HepG2 (cell line): ENCODE measurements at regions not wholly inside any gene's neighbourhood (a gene's known extent, or its start where the extent isn't known, plus 50 kb on each side); places are given as distances from the start of the nearest gene placed in this dataset.

Experiments
- ATAC-seq: fragments of 200-7000 bp; cut with Tn5 transposase; 3 replicates; pipeline ENCODE4 v1.9.1; 2020; ENCODE audit warnings: mild to moderate bottlenecking, moderate library complexity
- BruUV-seq: library from RNA; stranded (reverse); fragments of 400-500 nt; replicated peaks from 2 replicates; lab custom pipeline; 2021; lab: Mats Ljungman, UMichigan
- CTCF ChIA-PET: fragments of 300-600 bp; formaldehyde crosslinking; extraction: SDS; loops from one replicate; lab custom pipeline; 2021; ENCODE audit warnings: low total read pairs, inconsistent platforms, low intra/inter-chr PET ratio; lab: Yijun Ruan, JAX
- POLR2A ChIA-PET: fragments of 350-600 bp; sonication (Branson Sonifier 250); formaldehyde crosslinking; loops from one replicate; lab custom pipeline; 2020; ENCODE audit warnings: antibody characterized with exemption, inconsistent platforms; lab: Yijun Ruan, JAX
- DNase-seq: peaks from one replicate; pipeline ENCODE4 v3.0.0-alpha.2; 2015; ENCODE audit warnings: low spot score
- FAIRE-seq: peaks from 3 replicates; lab custom pipeline; 2011; peaks lifted over from hg19 to GRCh38; lab: Jason Lieb, UNC
- H2AFZ ChIP-seq: one replicate; pipeline ENCODE4 v1.6.1; 2011; ENCODE audit warnings: low read length, inconsistent platforms
- H3K27ac ChIP-seq: fragments of 300-600 bp; 3 replicates; pipeline ENCODE4 v1.8.0; 2011; ENCODE audit warnings: mixed run types, mild to moderate bottlenecking, mixed read lengths, low read length, inconsistent platforms; ENCODE audit not compliant: insufficient read depth; ENCODE audit errors: extremely low read length
- H3K27me3 ChIP-seq, 2 experiments: fragments of 200-600 bp in 1 of 2; 2 replicates in 1 of 2; 3 replicates in 1 of 2; pipeline versions ENCODE4 v1.6.0 to v1.8.0; 2011; ENCODE audit warnings: low read length in 2 of 2, mild to moderate bottlenecking in 2 of 2, moderate library complexity in 2 of 2, inconsistent platforms in 1 of 2; ENCODE audit not compliant: insufficient read depth in 2 of 2, control insufficient read depth in 1 of 2
- H3K36me3 ChIP-seq, 2 experiments: fragments of 200-600 bp in 1 of 2; replicated peaks in 1 of 2; 2 replicates in 1 of 2; 3 replicates in 1 of 2; pipeline versions ENCODE4 v1.5.1 to v1.8.0; 2011; ENCODE audit warnings: low read length in 2 of 2, inconsistent platforms in 1 of 2; ENCODE audit not compliant: insufficient read depth in 2 of 2, control insufficient read depth in 1 of 2
- H3K4me1 ChIP-seq: 2 replicates; pipeline ENCODE4 v1.5.1; 2012; ENCODE audit warnings: low read length, inconsistent platforms; ENCODE audit not compliant: insufficient read depth
- H3K4me2 ChIP-seq: 2 replicates; pipeline ENCODE4 v1.6.0; 2011; ENCODE audit warnings: low read depth, low read length, inconsistent platforms
- H3K4me3 ChIP-seq, 3 experiments: fragments of 200-600 bp in 1 of 3; sonication (generic), shearing (Covaris generic) in 1 of 3; replicated peaks in 1 of 3; 2 replicates each; pipeline ENCODE4 v1.5.1; 2011 to 2016; ENCODE audit warnings: low read length in 3 of 3, inconsistent platforms in 2 of 3, low read depth in 2 of 3, mild to moderate bottlenecking in 2 of 3, control low read depth in 1 of 3, mixed read lengths in 1 of 3; ENCODE audit not compliant: insufficient read depth in 1 of 3
- H3K79me2 ChIP-seq: one replicate; pipeline ENCODE4 v1.6.1; 2011; ENCODE audit warnings: low read length, inconsistent platforms; ENCODE audit not compliant: insufficient read depth
- H3K9ac ChIP-seq: 2 replicates; pipeline ENCODE4 v1.6.0; 2011; ENCODE audit warnings: mild to moderate bottlenecking, low read depth, low read length, inconsistent platforms; ENCODE audit not compliant: insufficient read depth
- H3K9me3 ChIP-seq: 2 replicates; pipeline ENCODE4 v1.5.1; 2012; ENCODE audit warnings: mild to moderate bottlenecking, low read length
- H4K20me1 ChIP-seq: 2 replicates; pipeline ENCODE4 v1.6.0; 2011; ENCODE audit warnings: inconsistent platforms, mild to moderate bottlenecking, low read length, moderate library complexity; ENCODE audit not compliant: insufficient read depth
- CCDC6 ChIP-seq: sonication (generic); formaldehyde crosslinking; IDR thresholded peaks from 2 replicates; pipeline ENCODE4 v1.8.1; 2022; ENCODE audit warnings: mild to moderate bottlenecking, missing genetic modification reagents, moderate library complexity
- ELK4 ChIP-seq: sonication (generic); formaldehyde crosslinking; IDR thresholded peaks from 2 replicates; pipeline ENCODE4 v1.9.0; 2021; ENCODE audit warnings: missing genetic modification reagents, borderline replicate concordance
- FOXO4 ChIP-seq: sonication (generic); formaldehyde crosslinking; conservative IDR thresholded peaks from 2 replicates; pipeline ENCODE4 v1.8.1; 2023; ENCODE audit warnings: missing genetic modification reagents
- HNF1A ChIP-seq, 2 experiments: sonication (generic) in 1 of 2; formaldehyde crosslinking in 1 of 2; IDR thresholded peaks; 2 replicates each; pipeline versions ENCODE4 v1.4.0 to v1.6.1; 2016 to 2020; ENCODE audit warnings: borderline replicate concordance in 1 of 2, low read depth in 1 of 2, mild to moderate bottlenecking in 1 of 2, missing genetic modification reagents in 1 of 2
- MXD3 ChIP-seq: IDR thresholded peaks from 2 replicates; pipeline ENCODE4 v1.6.1; 2016; ENCODE audit warnings: mild to moderate bottlenecking, missing biosample characterization, missing genetic modification reagents
- MZF1 ChIP-seq: sonication (generic); formaldehyde crosslinking; IDR thresholded peaks from 2 replicates; pipeline ENCODE4 v1.8.1; 2023; ENCODE audit warnings: mild to moderate bottlenecking, missing genetic modification reagents, borderline replicate concordance
- WGBS: methylation state at CpG from one replicate; pipeline ENCODE4 v1.1.6; 2017; ENCODE audit warnings: low lambda C conversion rate; 5-methylcytosine and 5-hydroxymethylcytosine counted together
- in situ Hi-C: cut with HindIII; loops from 2 replicates; pipeline ENCODE4 v1.10.0; 2017; ENCODE audit warnings: low pct_unique_long_range_greater_than_20kb; ENCODE audit not compliant: extremely low pct_ligation_motif_present
- intact Hi-C: fragments of 100-400 bp; cut with micrococcal nuclease; formaldehyde crosslinking; loops from one replicate; pipeline ENCODE4 v1.10.0; 2022; ENCODE audit not compliant: unreplicated experiment

- in situ Hi-C loops, result no loop called here
- no peak for FAIRE-seq
Measured at GRCh38 chr9:120009856-120010255, 570.1 kb downstream of the CDK5RAP2 start.

More at GRCh38 chr9:120009856-120010255, 570.1 kb downstream of the CDK5RAP2 start:
- ChIA-PET POLR2A (no interaction called here), CTCF (no interaction called here)
- H3K4me1 ChIP-seq, result no peaks in the 10 kb centered on the region
- no peak overlapping the region for H3K4me3 ChIP-seq
- WGBS, result 21% methylated on average over 3 of the region's 3 CpGs
- H2AFZ ChIP-seq, result no peak overlapping the region
- ATAC-seq, result no peak
- TF ChIP-seq HNF1A (IDR thresholded peaks at IDR 0.05; ENCODE audit: low read depth) (no peak), HNF1A (CRISPR knock-in tag; IDR thresholded peaks at IDR 0.05; ENCODE audit: borderline replicate concordance) (no peak), MXD3 (no peak), MZF1 (CRISPR knock-in tag) (no peak), CCDC6 (CRISPR knock-in tag) (no peak), ELK4 (CRISPR knock-in tag) (no peak), FOXO4 (CRISPR knock-in tag) (no peak)
- no TSS peak for BruUV-seq
- H3K79me2 ChIP-seq, result no peaks in the 10 kb centered on the region
- no peaks in the 10 kb centered on the region for H3K36me3 ChIP-seq
- peaks cover 2 to 3% of the 10 kb centered on the region in 2 experiments; a peak in 1 of 5 replicates for H3K27me3 ChIP-seq
- DNase-seq, result no peak
- intact Hi-C loops, result no loop called here
- no peak overlapping the region for H3K9ac ChIP-seq
- no peaks in the 10 kb centered on the region for H3K9me3 ChIP-seq
- H4K20me1 ChIP-seq, result no peaks in the 10 kb centered on the region
- H3K4me2 ChIP-seq, result no peak overlapping the region
- no peak overlapping the region for H3K27ac ChIP-seq
